Psoas muscle (tissue), 7 donors: ENCODE measurements at regions not wholly inside any gene's neighbourhood (a gene's known extent, or its start where the extent isn't known, plus 50 kb on each side); places are given as distances from the start of the nearest gene placed in this dataset.

Experiments used
- ATAC-seq, 4 donors: fragments of 200-7000 bp; cut with Tn5 transposase; one replicate each; pipeline ENCODE4 v1.9.1; 2020; ENCODE audit warnings: moderate library complexity in 3 of 4, mild to moderate bottlenecking in 2 of 4
- DNase-seq, 2 donors: peaks; one replicate each; pipeline ENCODE4 v3.0.0-alpha.2; 2020
- H3K27ac ChIP-seq: fragments of 200-600 bp; one replicate; pipeline ENCODE4 v1.8.0; 2022
- H3K27me3 ChIP-seq, 3 donors: fragments of 200-600 bp in 1 of 3; one replicate each; pipeline versions ENCODE4 v1.6.1 to v1.8.0; 2013 to 2022; ENCODE audit warnings: low read length in 2 of 3, mild to moderate bottlenecking in 2 of 3, moderate library complexity in 1 of 3; ENCODE audit not compliant: insufficient read depth in 3 of 3
- H3K36me3 ChIP-seq, 2 donors: fragments of 200-600 bp in 1 of 2; one replicate each; pipeline versions ENCODE4 v1.6.1 to v1.8.0; 2013 to 2022; ENCODE audit warnings: low read depth in 1 of 2, mild to moderate bottlenecking in 1 of 2, moderate library complexity in 1 of 2; ENCODE audit not compliant: insufficient read depth in 1 of 2
- H3K4me1 ChIP-seq: fragments of 200-600 bp; one replicate; pipeline ENCODE4 v1.8.0; 2022
- H3K4me3 ChIP-seq: fragments of 200-600 bp; one replicate; pipeline ENCODE4 v1.8.0; 2022; ENCODE audit warnings: mild to moderate bottlenecking
- H3K9me3 ChIP-seq: fragments of 200-600 bp; one replicate; pipeline ENCODE4 v1.8.0; 2022
- WGBS, 3 donors: extraction: QIAGEN DNeasy Blood & Tissue Kit; methylation state at CpG; one replicate each; pipeline versions ENCODE4 v1.1.6 to v1.1.7; 2013; 5-methylcytosine and 5-hydroxymethylcytosine counted together
- intact Hi-C, 2 donors: fragments of 100-400 bp; cut with DNase I; formaldehyde crosslinking; loops; one replicate each; pipeline versions ENCODE4 v1.11.0 to v1.14.2; 2022
- TF ChIP-seq, protein P1 (sequence below): fragments of 200-600 bp; IDR thresholded peaks from one replicate; pipeline ENCODE4 v1.8.0; 2022; ENCODE audit warnings: antibody characterized with exemption
- donor health status: healthy with polysubstance abuse.
- donor health status: DM: no; HTN: no; CAD: no; lungs with moderate emphysema.
- donor health status: Bipolar disorder and iron deficiency.
- donor health status: healthy.
- donor health status: DM: yes; HTN: yes; CAD: no.
- donor health status: DM: no; HTN: no; CAD: no.
- donor health status: DM: yes; HTN: yes; CAD: no.

DNA sequence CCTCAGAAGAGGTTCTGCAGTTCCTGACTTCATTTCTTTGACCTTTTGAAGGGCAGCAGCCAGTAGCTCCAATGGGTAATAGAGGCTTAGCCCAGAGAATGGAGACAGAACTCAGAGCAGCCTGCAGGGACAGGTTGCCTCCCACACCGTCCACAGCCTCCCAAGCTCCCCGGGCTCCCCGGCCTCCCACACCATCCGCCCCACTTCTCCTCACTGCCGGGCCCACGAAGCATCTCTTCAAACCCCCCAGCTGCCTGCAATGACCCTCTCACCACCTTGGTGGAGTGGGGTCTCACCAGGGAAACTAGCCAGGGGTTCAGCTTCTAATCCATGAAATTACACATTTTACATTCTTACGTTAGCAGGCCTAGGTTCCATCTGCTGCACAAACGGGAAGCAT, 652.0 kb upstream of the SALL3 start:
- Histone ChIP-seq H3K27ac (no peak overlapping the region), H3K36me3 (no peaks in the 10 kb centered on the region), H3K4me1 (no peaks in the 10 kb centered on the region), H3K27me3 (no peaks in the 10 kb centered on the region), H3K9me3 (no peaks in the 10 kb centered on the region), H3K4me3 (no peak overlapping the region)
- WGBS, 3 donors: 74 to 80% (median 75%) methylated on average over 8 of the region's 8 CpGs
- TF ChIP-seq, protein P1, sequence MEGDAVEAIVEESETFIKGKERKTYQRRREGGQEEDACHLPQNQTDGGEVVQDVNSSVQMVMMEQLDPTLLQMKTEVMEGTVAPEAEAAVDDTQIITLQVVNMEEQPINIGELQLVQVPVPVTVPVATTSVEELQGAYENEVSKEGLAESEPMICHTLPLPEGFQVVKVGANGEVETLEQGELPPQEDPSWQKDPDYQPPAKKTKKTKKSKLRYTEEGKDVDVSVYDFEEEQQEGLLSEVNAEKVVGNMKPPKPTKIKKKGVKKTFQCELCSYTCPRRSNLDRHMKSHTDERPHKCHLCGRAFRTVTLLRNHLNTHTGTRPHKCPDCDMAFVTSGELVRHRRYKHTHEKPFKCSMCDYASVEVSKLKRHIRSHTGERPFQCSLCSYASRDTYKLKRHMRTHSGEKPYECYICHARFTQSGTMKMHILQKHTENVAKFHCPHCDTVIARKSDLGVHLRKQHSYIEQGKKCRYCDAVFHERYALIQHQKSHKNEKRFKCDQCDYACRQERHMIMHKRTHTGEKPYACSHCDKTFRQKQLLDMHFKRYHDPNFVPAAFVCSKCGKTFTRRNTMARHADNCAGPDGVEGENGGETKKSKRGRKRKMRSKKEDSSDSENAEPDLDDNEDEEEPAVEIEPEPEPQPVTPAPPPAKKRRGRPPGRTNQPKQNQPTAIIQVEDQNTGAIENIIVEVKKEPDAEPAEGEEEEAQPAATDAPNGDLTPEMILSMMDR: no peak
- intact Hi-C loops: no loop called here
- DNase-seq: no peak
- ATAC-seq: no peak

GRCh38 chr18:78330766-78331165, 648.9 kb upstream of the SALL3 start:
- DNase-seq (no peak), ATAC-seq (no peak)
- TF ChIP-seq, protein P1: no peak
- WGBS, 3 donors: 88 to 92% (median 90%) methylated on average over 10 of the region's 10 CpGs
- Histone ChIP-seq H3K36me3 (no peaks in the 10 kb centered on the region), H3K4me1 (no peaks in the 10 kb centered on the region), H3K4me3 (no peak overlapping the region), H3K27ac (no peak overlapping the region), H3K27me3 (no peaks in the 10 kb centered on the region), H3K9me3 (no peaks in the 10 kb centered on the region)
- intact Hi-C loops: no loop called here

DNA sequence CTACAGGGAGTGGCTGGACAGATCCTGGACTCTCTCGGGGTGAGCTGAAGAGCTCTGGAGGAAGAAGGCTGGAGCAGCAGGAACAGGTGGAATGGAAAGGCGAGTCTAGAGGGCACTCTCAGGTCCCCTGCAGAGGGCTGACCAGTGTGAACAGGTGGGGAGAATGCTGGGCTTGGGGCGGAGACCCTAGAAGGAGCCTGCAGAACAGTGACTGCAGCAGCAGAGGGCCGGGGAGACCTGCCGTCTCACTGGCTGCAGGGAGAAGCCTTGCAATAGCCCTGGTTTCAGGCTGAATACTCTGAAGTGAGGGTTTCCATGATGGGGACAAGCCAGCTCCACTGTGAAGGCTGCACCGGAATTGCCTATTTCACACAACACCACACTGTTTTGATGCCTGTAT, 626.7 kb upstream of the SALL3 start:
- no peaks in the 10 kb centered on the region for H3K27me3 ChIP-seq
- no peaks in the 10 kb centered on the region for H3K4me1 ChIP-seq
- H3K9me3 ChIP-seq: no peaks in the 10 kb centered on the region
- H3K36me3 ChIP-seq: no peaks in the 10 kb centered on the region
- intact Hi-C loops: no loop called here
- TF ChIP-seq, protein P1: no peak
- no peak overlapping the region for H3K4me3 ChIP-seq
- DNase-seq: no peak
- no peak for ATAC-seq
- 50 to 65% (median 56%) methylated on average over 6 of the region's 6 CpGs for WGBS, 3 donors
- no peak overlapping the region for H3K27ac ChIP-seq

- intact Hi-C loops: no loop called here
- no peak for DNase-seq
- no peaks in the 10 kb centered on the region for H3K27me3 ChIP-seq
- no peak overlapping the region for H3K4me3 ChIP-seq
- TF ChIP-seq, protein P1: no peak
- ATAC-seq: no peak
- H3K27ac ChIP-seq: no peak overlapping the region
- 81 to 84% (median 82%) methylated on average over 15 of the region's 15 CpGs for WGBS, 3 donors
- no peaks in the 10 kb centered on the region for H3K36me3 ChIP-seq
- H3K4me1 ChIP-seq: no peaks in the 10 kb centered on the region
- H3K9me3 ChIP-seq: no peaks in the 10 kb centered on the region
These were observed 617.4 kb upstream of the SALL3 start for GRCh38 chr18:78362198-78362597.

DNA sequence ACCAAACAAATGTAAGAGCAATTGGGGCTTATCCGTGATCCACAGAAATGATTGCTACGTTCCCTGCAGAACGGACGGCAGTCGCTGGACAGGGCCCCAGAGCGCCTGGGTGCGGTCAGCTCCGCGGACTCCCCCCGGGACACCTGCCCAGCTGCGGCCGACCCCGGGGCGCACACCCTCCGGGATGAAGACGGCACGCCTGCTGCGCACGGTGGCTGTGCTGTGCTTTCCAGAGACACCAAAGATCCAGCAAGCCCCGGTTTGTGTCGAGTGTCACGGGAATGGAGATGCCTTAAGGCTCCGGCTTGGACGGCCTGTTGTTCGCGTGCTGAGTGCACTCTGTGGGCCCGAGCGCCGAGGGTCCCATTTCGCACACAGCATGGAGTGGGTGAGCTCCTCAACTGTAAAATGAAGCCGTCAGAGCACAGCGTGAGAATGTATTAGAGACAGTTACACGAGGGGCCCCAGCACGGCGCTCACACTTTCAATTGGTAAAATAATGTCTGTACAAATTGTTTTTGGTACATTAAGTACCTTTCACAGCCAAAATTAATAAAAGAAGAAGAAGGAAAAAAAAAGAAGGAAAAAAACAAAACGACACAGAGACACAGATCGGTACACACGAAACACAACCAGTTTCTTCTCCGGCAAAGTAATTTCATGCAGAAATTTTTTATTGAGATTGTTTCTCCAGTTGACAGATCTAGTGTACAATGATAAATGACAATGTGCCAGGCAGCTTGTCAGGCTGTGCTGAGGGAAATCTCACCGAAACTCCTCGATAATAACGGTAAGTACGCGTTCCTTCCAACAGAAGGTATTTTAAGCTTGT, 615.8 kb upstream of the SALL3 start:
- ATAC-seq: no peak
- no peak overlapping the region for H3K4me3 ChIP-seq
- no peaks in the 10 kb centered on the region for H3K4me1 ChIP-seq
- no peaks in the 10 kb centered on the region for H3K9me3 ChIP-seq
- 81 to 83% (median 82%) methylated on average over 44 of the region's 44 CpGs for WGBS, 3 donors
- no peaks in the 10 kb centered on the region for H3K27me3 ChIP-seq
- H3K36me3 ChIP-seq: no peaks in the 10 kb centered on the region
- intact Hi-C loops: no loop called here
- DNase-seq: no peak
- TF ChIP-seq, protein P1: no peak
- H3K27ac ChIP-seq: no peak overlapping the region
